ENCODE measurements at regions not wholly inside any gene's neighbourhood (a gene's known extent, or its start where the extent isn't known, plus 50 kb on each side); places are given as distances from the start of the nearest gene placed in this dataset.

GRCh38 chr6:167588920-167589614 is 237.6 kb upstream of the AFDN start:
- H3K9me2 ChIP-seq (ENCODE audit: insufficient read depth) = no peaks in the 10 kb centered on the region
- no peak overlapping the region for H3K4me3 ChIP-seq
- no peak overlapping the region for H3K4me2 ChIP-seq (ENCODE audit: unreplicated experiment)
- no peak overlapping the region for H3K9ac ChIP-seq
- no peak overlapping the region for H3K27ac ChIP-seq
- H3K36me3 ChIP-seq (ENCODE audit: low read depth) = no peaks in the 10 kb centered on the region
- no peak for DNase-seq
- H3K4me1 ChIP-seq (ENCODE audit: insufficient read depth) = no peaks in the 10 kb centered on the region
- in situ Hi-C loops (cut with MboI) = no loop called here
- no peaks in the 10 kb centered on the region for H3K27me3 ChIP-seq (replicated peaks; ENCODE audit: insufficient read depth)
- TF ChIP-seq EZH2 (IDR thresholded peaks at IDR 0.05; ENCODE audit: insufficient read depth, poor library complexity, severe bottlenecking) (no peak), EZH2phosphoT487 (IDR thresholded peaks at IDR 0.05; ENCODE audit: insufficient read depth, low read depth) (no peak)
- H3K9me3 ChIP-seq (ENCODE audit: low read depth) = no peaks in the 10 kb centered on the region
- no peaks in the 10 kb centered on the region; the same call in 1 of the 2 replicates for H4K20me1 ChIP-seq (ENCODE audit: insufficient read depth)
- WGBS, 2 experiments (ENCODE audit: low coverage in 1 of 2, low lambda C conversion rate in 2 of 2, missing lambda C conversion rate in 2 of 2) = 43 to 53% methylated on average over 18 of the region's 18 CpGs
- H3K79me2 ChIP-seq (ENCODE audit: insufficient read depth) = no peaks in the 10 kb centered on the region
- H3F3A ChIP-seq (ENCODE audit: insufficient read depth) = no peaks in the 10 kb centered on the region
- no peak overlapping the region for H2AFZ ChIP-seq

- no peaks in the 10 kb centered on the region for H3K4me1 ChIP-seq (ENCODE audit: insufficient read depth)
- no peaks in the 10 kb centered on the region; the same call in 1 of the 2 replicates for H4K20me1 ChIP-seq (ENCODE audit: insufficient read depth)
- H3K36me3 ChIP-seq (ENCODE audit: low read depth) = no peaks in the 10 kb centered on the region
- no peaks in the 10 kb centered on the region for H3K9me2 ChIP-seq (ENCODE audit: insufficient read depth)
- H3K9me3 ChIP-seq (ENCODE audit: low read depth) = no peaks in the 10 kb centered on the region
- DNase-seq = no peak
- H3F3A ChIP-seq (ENCODE audit: insufficient read depth) = no peaks in the 10 kb centered on the region
- TF ChIP-seq EZH2phosphoT487 (IDR thresholded peaks at IDR 0.05; ENCODE audit: insufficient read depth, low read depth) (no peak), EZH2 (IDR thresholded peaks at IDR 0.05; ENCODE audit: insufficient read depth, poor library complexity, severe bottlenecking) (no peak)
- WGBS, 2 experiments (ENCODE audit: low coverage in 1 of 2, low lambda C conversion rate in 2 of 2, missing lambda C conversion rate in 2 of 2) = 20 to 22% methylated on average over 10 of the region's 10 CpGs
- no peak overlapping the region for H3K27ac ChIP-seq
- H3K4me2 ChIP-seq (ENCODE audit: unreplicated experiment) = no peak overlapping the region
- in situ Hi-C loops (cut with MboI) = no loop called here
- H3K79me2 ChIP-seq (ENCODE audit: insufficient read depth) = no peaks in the 10 kb centered on the region
- no peaks in the 10 kb centered on the region for H3K27me3 ChIP-seq (replicated peaks; ENCODE audit: insufficient read depth)
- H2AFZ ChIP-seq = no peak overlapping the region
- H3K9ac ChIP-seq = no peak overlapping the region
- no peak overlapping the region for H3K4me3 ChIP-seq
These were observed 237.1 kb upstream of the AFDN start for GRCh38 chr6:167589615-167589940.

DNA sequence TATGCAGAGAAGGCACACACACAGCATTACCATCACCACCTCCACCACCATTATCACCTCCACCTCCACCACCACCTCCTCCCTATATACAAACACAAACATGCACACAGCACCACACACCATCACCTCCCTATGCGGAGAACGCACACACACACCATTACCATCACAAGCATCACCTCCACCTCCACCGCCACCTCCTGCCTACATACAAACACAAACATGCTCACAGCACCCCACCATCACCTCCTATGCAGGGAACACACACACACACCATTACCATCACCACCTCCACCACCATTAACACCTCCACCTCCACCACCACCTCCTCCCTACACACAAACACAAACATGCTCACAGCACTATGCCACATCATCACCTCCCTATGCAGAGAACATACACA is 236.5 kb upstream of the AFDN start:
- H3K36me3 ChIP-seq (ENCODE audit: low read depth) = no peaks in the 10 kb centered on the region
- TF ChIP-seq EZH2 (IDR thresholded peaks at IDR 0.05; ENCODE audit: insufficient read depth, poor library complexity, severe bottlenecking) (no peak), EZH2phosphoT487 (IDR thresholded peaks at IDR 0.05; ENCODE audit: insufficient read depth, low read depth) (no peak)
- 66 to 92% methylated on average over 3 of the region's 3 CpGs for WGBS, 2 experiments (ENCODE audit: low coverage in 1 of 2, low lambda C conversion rate in 2 of 2, missing lambda C conversion rate in 2 of 2)
- no peaks in the 10 kb centered on the region for H3F3A ChIP-seq (ENCODE audit: insufficient read depth)
- no peaks in the 10 kb centered on the region for H3K9me2 ChIP-seq (ENCODE audit: insufficient read depth)
- no peak overlapping the region for H2AFZ ChIP-seq
- no peaks in the 10 kb centered on the region for H3K9me3 ChIP-seq (ENCODE audit: low read depth)
- no peaks in the 10 kb centered on the region; the same call in 1 of the 2 replicates for H4K20me1 ChIP-seq (ENCODE audit: insufficient read depth)
- DNase-seq = no peak
- H3K4me3 ChIP-seq = no peak overlapping the region
- H3K4me1 ChIP-seq (ENCODE audit: insufficient read depth) = no peaks in the 10 kb centered on the region
- in situ Hi-C loops (cut with MboI) = no loop called here
- H3K27ac ChIP-seq = no peak overlapping the region
- H3K9ac ChIP-seq = no peak overlapping the region
- H3K27me3 ChIP-seq (replicated peaks; ENCODE audit: insufficient read depth) = no peaks in the 10 kb centered on the region
- no peak overlapping the region for H3K4me2 ChIP-seq (ENCODE audit: unreplicated experiment)
- no peaks in the 10 kb centered on the region for H3K79me2 ChIP-seq (ENCODE audit: insufficient read depth)

All from GM23248 (cell line).